A549 (cell line): ENCODE measurements at regions not wholly inside any gene's neighbourhood (a gene's known extent, or its start where the extent isn't known, plus 50 kb on each side); places are given as distances from the start of the nearest gene placed in this dataset.

Experiments
- ATOH8 ChIP-seq: fragments of 250-450 bp; sonication (Bioruptor Pico); IDR thresholded peaks from 2 replicates; pipeline ENCODE4 v1.5.0; 2020; ENCODE audit warnings: low read depth, mild to moderate bottlenecking, moderate library complexity
- CTCF ChIP-seq: fragments of >200 bp; sonication (Bioruptor Twin); formaldehyde crosslinking; IDR thresholded peaks from 3 replicates; pipeline ENCODE4 v1.5.1; 2016
- E2F6 ChIP-seq: IDR thresholded peaks from 2 replicates; pipeline ENCODE4 v1.6.1; 2012; ENCODE audit warnings: low read depth, borderline replicate concordance
- EP300 ChIP-seq, 2 experiments: fragments of >200 bp; sonication (Bioruptor Twin); formaldehyde crosslinking; IDR thresholded peaks; 2 replicates in 1 of 2; 3 replicates in 1 of 2; pipeline ENCODE4 v1.6.1; 2016 to 2017
- HDAC2 ChIP-seq: fragments of 200-600 bp; sonication (generic); IDR thresholded peaks from 2 replicates; pipeline ENCODE4 v1.6.1; 2016
- MAX ChIP-seq: IDR thresholded peaks from 2 replicates; pipeline ENCODE4 v1.6.1; 2012
- MYC ChIP-seq: IDR thresholded peaks from 2 replicates; pipeline ENCODE4 v1.6.1; 2012; ENCODE audit warnings: mild to moderate bottlenecking, inconsistent platforms, low read length, improper control_type of control experiment, borderline replicate concordance
- POLR2A ChIP-seq: IDR thresholded peaks from 2 replicates; pipeline ENCODE4 v1.6.1; 2012; ENCODE audit warnings: mild to moderate bottlenecking, low read length
- RCOR1 ChIP-seq: fragments of 150-350 bp; IDR thresholded peaks from 2 replicates; pipeline ENCODE4 v1.6.1; 2014; ENCODE audit warnings: antibody characterized with exemption, low read length, low read depth

- no peak for TF ChIP-seq ATOH8
- TF ChIP-seq RCOR1, result no peak
- TF ChIP-seq CTCF, result no peak
- no peak for TF ChIP-seq POLR2A
- no peak for TF ChIP-seq MYC
- TF ChIP-seq EP300 (IDR thresholded peaks at IDR 0.05), result no peak
- TF ChIP-seq MAX, result no peak
- no peak for TF ChIP-seq E2F6
- no peak for TF ChIP-seq HDAC2
Observed at GRCh38 chr3:132781922-132782321, 59.7 kb upstream of the NPHP3 start.
